WTC11 (cell line): ENCODE measurements at regions not wholly inside any gene's neighbourhood (a gene's known extent, or its start where the extent isn't known, plus 50 kb on each side); places are given as distances from the start of the nearest gene placed in this dataset.

Experiments used
- ATAC-seq: fragments of 200-7000 bp; cut with Tn5 transposase; 2 replicates; pipeline ENCODE4 v1.10.0; 2021; ENCODE audit warnings: mild to moderate bottlenecking, moderate library complexity
- CTCF ChIA-PET: fragments of 300-600 bp; sonication (Branson Sonifier 250); formaldehyde crosslinking; loops from one replicate; lab custom pipeline; 2021; ENCODE audit warnings: antibody characterized with exemption; lab: Charles Lee
- POLR2A ChIA-PET: fragments of 350-600 bp; sonication (Branson Sonifier 250); formaldehyde crosslinking; loops from one replicate; lab custom pipeline; 2021; ENCODE audit warnings: antibody characterized with exemption; lab: Charles Lee
- DNase-seq: peaks from one replicate; pipeline ENCODE4 v3.0.0; 2021; ENCODE audit warnings: low spot score
- H3K27ac Mint-ChIP-seq: 2 replicates; pipeline ENCODE4 v1.8.0; 2021; ENCODE audit warnings: mixed read lengths
- H3K27me3 Mint-ChIP-seq: 2 replicates; pipeline ENCODE4 v1.8.0; 2021; ENCODE audit warnings: low read depth, mild to moderate bottlenecking, moderate library complexity, mixed read lengths
- H3K36me3 Mint-ChIP-seq: 2 replicates; pipeline ENCODE4 v1.8.0; 2021; ENCODE audit warnings: mixed read lengths
- H3K4me1 Mint-ChIP-seq: 2 replicates; pipeline ENCODE4 v1.8.0; 2022; ENCODE audit warnings: mixed read lengths
- H3K4me3 Mint-ChIP-seq: 2 replicates; pipeline ENCODE4 v1.8.0; 2021; ENCODE audit warnings: mild to moderate bottlenecking, moderate library complexity, mixed read lengths
- H3K9me3 Mint-ChIP-seq: 2 replicates; pipeline ENCODE4 v1.8.0; 2021; ENCODE audit warnings: mixed read lengths
- ELF4 ChIP-seq: sonication (generic); formaldehyde crosslinking; IDR thresholded peaks from 2 replicates; pipeline ENCODE4 v1.8.1; 2022; ENCODE audit warnings: low read depth, mild to moderate bottlenecking, moderate library complexity, missing genetic modification reagents
- GABPB1 ChIP-seq: sonication (generic); formaldehyde crosslinking; IDR thresholded peaks from 2 replicates; pipeline ENCODE4 v1.8.1; 2023; ENCODE audit warnings: mild to moderate bottlenecking, missing genetic modification reagents
- ZSCAN18 ChIP-seq: fragments of 250-450 bp; sonication (Bioruptor Pico); IDR thresholded peaks from 2 replicates; pipeline ENCODE4 v2.1.2; 2022; ENCODE audit warnings: mild to moderate bottlenecking, moderate library complexity
- TF ChIP-seq, protein P1 (sequence below): fragments of 250-450 bp; sonication (Bioruptor Pico); IDR thresholded peaks from 2 replicates; pipeline ENCODE4 v1.9.0; 2021; ENCODE audit warnings: mild to moderate bottlenecking, borderline replicate concordance
- TF ChIP-seq, protein P2 (sequence below): sonication (generic); formaldehyde crosslinking; IDR thresholded peaks from 2 replicates; pipeline ENCODE4 v1.8.0; 2023; ENCODE audit warnings: missing genetic modification reagents, mild to moderate bottlenecking, borderline replicate concordance
- TF ChIP-seq, protein P3 (sequence below): sonication (generic); formaldehyde crosslinking; IDR thresholded peaks from 2 replicates; pipeline ENCODE4 v1.8.0; 2022; ENCODE audit warnings: mild to moderate bottlenecking, missing genetic modification reagents
- TF ChIP-seq, protein P4 (sequence below): fragments of 250-450 bp; sonication (Bioruptor Pico); IDR thresholded peaks from 2 replicates; pipeline ENCODE4 v1.9.0; 2021; ENCODE audit warnings: moderate library complexity, mild to moderate bottlenecking, inconsistent platforms, borderline replicate concordance
- TF ChIP-seq, protein P5 (sequence below): sonication (generic); formaldehyde crosslinking; IDR thresholded peaks from 2 replicates; pipeline ENCODE4 v1.8.0; 2022; ENCODE audit warnings: missing genetic modification reagents

GRCh38 chr9:78792745-78793144 is 495.8 kb downstream of the PSAT1 start (continued):
- TF ChIP-seq, protein P1, sequence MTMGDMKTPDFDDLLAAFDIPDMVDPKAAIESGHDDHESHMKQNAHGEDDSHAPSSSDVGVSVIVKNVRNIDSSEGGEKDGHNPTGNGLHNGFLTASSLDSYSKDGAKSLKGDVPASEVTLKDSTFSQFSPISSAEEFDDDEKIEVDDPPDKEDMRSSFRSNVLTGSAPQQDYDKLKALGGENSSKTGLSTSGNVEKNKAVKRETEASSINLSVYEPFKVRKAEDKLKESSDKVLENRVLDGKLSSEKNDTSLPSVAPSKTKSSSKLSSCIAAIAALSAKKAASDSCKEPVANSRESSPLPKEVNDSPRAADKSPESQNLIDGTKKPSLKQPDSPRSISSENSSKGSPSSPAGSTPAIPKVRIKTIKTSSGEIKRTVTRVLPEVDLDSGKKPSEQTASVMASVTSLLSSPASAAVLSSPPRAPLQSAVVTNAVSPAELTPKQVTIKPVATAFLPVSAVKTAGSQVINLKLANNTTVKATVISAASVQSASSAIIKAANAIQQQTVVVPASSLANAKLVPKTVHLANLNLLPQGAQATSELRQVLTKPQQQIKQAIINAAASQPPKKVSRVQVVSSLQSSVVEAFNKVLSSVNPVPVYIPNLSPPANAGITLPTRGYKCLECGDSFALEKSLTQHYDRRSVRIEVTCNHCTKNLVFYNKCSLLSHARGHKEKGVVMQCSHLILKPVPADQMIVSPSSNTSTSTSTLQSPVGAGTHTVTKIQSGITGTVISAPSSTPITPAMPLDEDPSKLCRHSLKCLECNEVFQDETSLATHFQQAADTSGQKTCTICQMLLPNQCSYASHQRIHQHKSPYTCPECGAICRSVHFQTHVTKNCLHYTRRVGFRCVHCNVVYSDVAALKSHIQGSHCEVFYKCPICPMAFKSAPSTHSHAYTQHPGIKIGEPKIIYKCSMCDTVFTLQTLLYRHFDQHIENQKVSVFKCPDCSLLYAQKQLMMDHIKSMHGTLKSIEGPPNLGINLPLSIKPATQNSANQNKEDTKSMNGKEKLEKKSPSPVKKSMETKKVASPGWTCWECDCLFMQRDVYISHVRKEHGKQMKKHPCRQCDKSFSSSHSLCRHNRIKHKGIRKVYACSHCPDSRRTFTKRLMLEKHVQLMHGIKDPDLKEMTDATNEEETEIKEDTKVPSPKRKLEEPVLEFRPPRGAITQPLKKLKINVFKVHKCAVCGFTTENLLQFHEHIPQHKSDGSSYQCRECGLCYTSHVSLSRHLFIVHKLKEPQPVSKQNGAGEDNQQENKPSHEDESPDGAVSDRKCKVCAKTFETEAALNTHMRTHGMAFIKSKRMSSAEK (CRISPR knock-in tag), result no peak
- TF ChIP-seq GABPB1, result no peak
- TF ChIP-seq, protein P2, sequence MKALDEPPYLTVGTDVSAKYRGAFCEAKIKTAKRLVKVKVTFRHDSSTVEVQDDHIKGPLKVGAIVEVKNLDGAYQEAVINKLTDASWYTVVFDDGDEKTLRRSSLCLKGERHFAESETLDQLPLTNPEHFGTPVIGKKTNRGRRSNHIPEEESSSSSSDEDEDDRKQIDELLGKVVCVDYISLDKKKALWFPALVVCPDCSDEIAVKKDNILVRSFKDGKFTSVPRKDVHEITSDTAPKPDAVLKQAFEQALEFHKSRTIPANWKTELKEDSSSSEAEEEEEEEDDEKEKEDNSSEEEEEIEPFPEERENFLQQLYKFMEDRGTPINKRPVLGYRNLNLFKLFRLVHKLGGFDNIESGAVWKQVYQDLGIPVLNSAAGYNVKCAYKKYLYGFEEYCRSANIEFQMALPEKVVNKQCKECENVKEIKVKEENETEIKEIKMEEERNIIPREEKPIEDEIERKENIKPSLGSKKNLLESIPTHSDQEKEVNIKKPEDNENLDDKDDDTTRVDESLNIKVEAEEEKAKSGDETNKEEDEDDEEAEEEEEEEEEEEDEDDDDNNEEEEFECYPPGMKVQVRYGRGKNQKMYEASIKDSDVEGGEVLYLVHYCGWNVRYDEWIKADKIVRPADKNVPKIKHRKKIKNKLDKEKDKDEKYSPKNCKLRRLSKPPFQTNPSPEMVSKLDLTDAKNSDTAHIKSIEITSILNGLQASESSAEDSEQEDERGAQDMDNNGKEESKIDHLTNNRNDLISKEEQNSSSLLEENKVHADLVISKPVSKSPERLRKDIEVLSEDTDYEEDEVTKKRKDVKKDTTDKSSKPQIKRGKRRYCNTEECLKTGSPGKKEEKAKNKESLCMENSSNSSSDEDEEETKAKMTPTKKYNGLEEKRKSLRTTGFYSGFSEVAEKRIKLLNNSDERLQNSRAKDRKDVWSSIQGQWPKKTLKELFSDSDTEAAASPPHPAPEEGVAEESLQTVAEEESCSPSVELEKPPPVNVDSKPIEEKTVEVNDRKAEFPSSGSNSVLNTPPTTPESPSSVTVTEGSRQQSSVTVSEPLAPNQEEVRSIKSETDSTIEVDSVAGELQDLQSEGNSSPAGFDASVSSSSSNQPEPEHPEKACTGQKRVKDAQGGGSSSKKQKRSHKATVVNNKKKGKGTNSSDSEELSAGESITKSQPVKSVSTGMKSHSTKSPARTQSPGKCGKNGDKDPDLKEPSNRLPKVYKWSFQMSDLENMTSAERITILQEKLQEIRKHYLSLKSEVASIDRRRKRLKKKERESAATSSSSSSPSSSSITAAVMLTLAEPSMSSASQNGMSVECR (CRISPR knock-in tag), result no peak
- no peak for TF ChIP-seq ZSCAN18 (CRISPR knock-in tag)
- TF ChIP-seq, protein P3, sequence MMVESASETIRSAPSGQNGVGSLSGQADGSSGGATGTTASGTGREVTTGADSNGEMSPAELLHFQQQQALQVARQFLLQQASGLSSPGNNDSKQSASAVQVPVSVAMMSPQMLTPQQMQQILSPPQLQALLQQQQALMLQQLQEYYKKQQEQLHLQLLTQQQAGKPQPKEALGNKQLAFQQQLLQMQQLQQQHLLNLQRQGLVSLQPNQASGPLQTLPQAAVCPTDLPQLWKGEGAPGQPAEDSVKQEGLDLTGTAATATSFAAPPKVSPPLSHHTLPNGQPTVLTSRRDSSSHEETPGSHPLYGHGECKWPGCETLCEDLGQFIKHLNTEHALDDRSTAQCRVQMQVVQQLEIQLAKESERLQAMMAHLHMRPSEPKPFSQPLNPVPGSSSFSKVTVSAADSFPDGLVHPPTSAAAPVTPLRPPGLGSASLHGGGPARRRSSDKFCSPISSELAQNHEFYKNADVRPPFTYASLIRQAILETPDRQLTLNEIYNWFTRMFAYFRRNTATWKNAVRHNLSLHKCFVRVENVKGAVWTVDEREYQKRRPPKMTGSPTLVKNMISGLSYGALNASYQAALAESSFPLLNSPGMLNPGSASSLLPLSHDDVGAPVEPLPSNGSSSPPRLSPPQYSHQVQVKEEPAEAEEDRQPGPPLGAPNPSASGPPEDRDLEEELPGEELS (CRISPR knock-in tag), result no peak

DNA sequence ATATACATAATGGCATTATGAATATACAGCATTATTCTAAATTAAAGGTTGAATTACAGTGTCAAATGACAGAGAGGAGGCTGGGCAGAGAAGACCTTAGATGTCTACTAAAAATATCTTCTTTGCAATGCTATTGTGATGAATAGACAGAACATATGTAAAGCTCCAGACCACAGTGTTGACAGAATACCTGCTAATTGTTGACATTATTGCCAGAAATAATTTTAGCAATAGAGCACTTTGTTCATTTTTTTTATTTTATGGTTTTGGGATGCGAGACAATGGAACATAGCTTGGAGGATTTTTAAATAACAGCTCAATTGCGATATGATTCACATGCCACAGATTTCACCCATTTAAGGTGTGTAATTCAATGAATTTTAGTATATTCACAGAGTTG is 508.8 kb downstream of the PSAT1 start:
- DNase-seq (no peak), ATAC-seq (no peak)
- Mint-ChIP-seq H3K4me3 (no peak overlapping the region), H3K27me3 (no peaks in the 10 kb centered on the region), H3K4me1 (no peaks in the 10 kb centered on the region), H3K9me3 (no peaks in the 10 kb centered on the region), H3K36me3 (no peaks in the 10 kb centered on the region), H3K27ac (no peak overlapping the region)
- TF ChIP-seq, protein P4, sequence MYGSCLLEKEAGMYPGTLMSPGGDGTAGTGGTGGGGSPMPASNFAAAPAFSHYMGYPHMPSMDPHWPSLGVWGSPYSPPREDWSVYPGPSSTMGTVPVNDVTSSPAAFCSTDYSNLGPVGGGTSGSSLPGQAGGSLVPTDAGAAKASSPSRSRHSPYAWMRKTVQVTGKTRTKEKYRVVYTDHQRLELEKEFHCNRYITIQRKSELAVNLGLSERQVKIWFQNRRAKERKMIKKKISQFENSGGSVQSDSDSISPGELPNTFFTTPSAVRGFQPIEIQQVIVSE (CRISPR knock-in tag), result no peak
- TF ChIP-seq, protein P5, sequence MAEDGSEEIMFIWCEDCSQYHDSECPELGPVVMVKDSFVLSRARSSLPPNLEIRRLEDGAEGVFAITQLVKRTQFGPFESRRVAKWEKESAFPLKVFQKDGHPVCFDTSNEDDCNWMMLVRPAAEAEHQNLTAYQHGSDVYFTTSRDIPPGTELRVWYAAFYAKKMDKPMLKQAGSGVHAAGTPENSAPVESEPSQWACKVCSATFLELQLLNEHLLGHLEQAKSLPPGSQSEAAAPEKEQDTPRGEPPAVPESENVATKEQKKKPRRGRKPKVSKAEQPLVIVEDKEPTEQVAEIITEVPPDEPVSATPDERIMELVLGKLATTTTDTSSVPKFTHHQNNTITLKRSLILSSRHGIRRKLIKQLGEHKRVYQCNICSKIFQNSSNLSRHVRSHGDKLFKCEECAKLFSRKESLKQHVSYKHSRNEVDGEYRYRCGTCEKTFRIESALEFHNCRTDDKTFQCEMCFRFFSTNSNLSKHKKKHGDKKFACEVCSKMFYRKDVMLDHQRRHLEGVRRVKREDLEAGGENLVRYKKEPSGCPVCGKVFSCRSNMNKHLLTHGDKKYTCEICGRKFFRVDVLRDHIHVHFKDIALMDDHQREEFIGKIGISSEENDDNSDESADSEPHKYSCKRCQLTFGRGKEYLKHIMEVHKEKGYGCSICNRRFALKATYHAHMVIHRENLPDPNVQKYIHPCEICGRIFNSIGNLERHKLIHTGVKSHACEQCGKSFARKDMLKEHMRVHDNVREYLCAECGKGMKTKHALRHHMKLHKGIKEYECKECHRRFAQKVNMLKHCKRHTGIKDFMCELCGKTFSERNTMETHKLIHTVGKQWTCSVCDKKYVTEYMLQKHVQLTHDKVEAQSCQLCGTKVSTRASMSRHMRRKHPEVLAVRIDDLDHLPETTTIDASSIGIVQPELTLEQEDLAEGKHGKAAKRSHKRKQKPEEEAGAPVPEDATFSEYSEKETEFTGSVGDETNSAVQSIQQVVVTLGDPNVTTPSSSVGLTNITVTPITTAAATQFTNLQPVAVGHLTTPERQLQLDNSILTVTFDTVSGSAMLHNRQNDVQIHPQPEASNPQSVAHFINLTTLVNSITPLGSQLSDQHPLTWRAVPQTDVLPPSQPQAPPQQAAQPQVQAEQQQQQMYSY (CRISPR knock-in tag), result no peak
- TF ChIP-seq ELF4 (CRISPR knock-in tag), result no peak
- ChIA-PET CTCF (no interaction called here), POLR2A (no interaction called here)
